ENCODE measurements at regions not wholly inside any gene's neighbourhood (a gene's known extent, or its start where the extent isn't known, plus 50 kb on each side); places are given as distances from the start of the nearest gene placed in this dataset.

DNA sequence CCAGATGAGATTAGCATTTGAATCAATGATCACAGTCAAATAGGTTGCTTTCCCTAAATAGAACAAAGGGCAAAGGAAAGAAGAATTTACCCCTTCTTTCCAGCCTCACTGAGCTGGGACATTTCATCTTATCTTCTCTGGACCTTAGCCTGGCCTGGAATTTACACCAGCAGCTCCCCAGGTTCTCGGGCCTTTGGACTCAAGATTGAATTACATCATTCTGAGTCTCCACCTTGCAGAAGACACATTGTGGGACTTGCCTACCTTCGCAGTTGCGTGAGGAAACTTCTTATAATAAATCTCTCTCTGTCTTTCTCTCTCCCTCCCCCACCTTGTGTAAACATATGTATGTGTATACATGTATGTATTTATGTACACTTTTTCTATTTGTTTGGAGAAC is 732.4 kb downstream of the IPMK start:
- no peak overlapping the region for H3K27ac ChIP-seq (ENCODE audit: low read depth, low read length)
- TF ChIP-seq, protein P1, sequence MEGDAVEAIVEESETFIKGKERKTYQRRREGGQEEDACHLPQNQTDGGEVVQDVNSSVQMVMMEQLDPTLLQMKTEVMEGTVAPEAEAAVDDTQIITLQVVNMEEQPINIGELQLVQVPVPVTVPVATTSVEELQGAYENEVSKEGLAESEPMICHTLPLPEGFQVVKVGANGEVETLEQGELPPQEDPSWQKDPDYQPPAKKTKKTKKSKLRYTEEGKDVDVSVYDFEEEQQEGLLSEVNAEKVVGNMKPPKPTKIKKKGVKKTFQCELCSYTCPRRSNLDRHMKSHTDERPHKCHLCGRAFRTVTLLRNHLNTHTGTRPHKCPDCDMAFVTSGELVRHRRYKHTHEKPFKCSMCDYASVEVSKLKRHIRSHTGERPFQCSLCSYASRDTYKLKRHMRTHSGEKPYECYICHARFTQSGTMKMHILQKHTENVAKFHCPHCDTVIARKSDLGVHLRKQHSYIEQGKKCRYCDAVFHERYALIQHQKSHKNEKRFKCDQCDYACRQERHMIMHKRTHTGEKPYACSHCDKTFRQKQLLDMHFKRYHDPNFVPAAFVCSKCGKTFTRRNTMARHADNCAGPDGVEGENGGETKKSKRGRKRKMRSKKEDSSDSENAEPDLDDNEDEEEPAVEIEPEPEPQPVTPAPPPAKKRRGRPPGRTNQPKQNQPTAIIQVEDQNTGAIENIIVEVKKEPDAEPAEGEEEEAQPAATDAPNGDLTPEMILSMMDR (IDR thresholded peaks at IDR 0.05; ENCODE audit: low read depth, low read length), result no peak
- peaks cover 8% of the 10 kb centered on the region; the same call in 1 of the 2 replicates for H3K9me3 ChIP-seq (ENCODE audit: control insufficient read depth, insufficient read depth, low read length)
- POLR2A ChIA-PET, result no interaction called here
- H3K4me3 ChIP-seq (ENCODE audit: low read depth, low read length), result no peak overlapping the region
- CTCF ChIA-PET, result no interaction called here
- no peak for DNase-seq (ENCODE audit: low read depth, low spot score)
- no peaks in the 10 kb centered on the region for H3K27me3 ChIP-seq (ENCODE audit: control insufficient read depth, insufficient read depth, low read length)

DNA sequence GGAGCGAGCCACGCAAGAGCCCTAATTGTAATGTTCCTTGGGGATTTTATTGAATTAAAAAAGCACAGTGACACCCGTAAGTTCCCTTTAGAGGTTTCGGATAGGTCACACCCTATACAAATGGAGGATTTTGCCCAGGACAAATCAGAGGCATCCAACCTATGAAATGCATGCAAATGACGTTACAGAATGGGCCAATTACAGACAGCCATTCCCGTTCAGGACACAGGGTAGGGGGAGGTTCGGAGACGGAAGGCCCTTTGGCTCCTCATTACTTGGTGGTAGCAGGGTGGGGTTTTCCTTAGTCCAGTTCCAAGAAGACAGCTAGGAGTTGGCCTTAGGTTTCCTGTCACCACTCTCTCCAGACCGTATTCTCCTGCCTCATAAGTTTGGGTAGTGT is 754.1 kb downstream of the IPMK start:
- TF ChIP-seq, protein P1 (IDR thresholded peaks at IDR 0.05; ENCODE audit: low read depth, low read length), result no peak
- Histone ChIP-seq H3K4me3 (ENCODE audit: low read depth, low read length) (no peak overlapping the region), H3K27ac (ENCODE audit: low read depth, low read length) (no peak overlapping the region), H3K27me3 (ENCODE audit: control insufficient read depth, insufficient read depth, low read length) (no peaks in the 10 kb centered on the region), H3K9me3 (ENCODE audit: control insufficient read depth, insufficient read depth, low read length) (no peaks in the 10 kb centered on the region; the same call in 1 of the 2 replicates)
- POLR2A ChIA-PET, result no interaction called here
- no peak for DNase-seq (ENCODE audit: low read depth, low spot score)
- CTCF ChIA-PET, result no interaction called here

DNA sequence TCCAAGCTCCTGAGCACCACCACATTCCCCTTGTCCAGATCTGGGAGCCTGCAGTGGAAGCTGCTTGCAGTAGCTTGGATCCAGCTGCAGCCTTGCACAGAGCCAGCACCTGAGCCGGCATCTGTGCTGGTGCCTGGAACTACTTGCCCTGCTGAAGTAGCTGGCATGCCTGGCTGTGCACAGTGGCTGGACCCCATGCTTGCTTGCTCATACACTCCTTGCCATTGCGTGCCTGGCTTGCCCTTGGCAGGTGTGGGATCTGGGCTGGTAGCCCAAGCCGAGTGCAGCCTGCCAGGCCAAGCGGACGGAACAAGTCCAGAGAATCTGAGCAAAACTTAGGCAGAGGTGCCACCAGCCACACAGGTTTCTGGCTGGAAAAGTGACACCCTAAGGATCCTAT is 759.9 kb downstream of the IPMK start:
- Histone ChIP-seq H3K27ac (ENCODE audit: low read depth, low read length) (no peak overlapping the region), H3K4me3 (ENCODE audit: low read depth, low read length) (no peak overlapping the region), H3K9me3 (ENCODE audit: control insufficient read depth, insufficient read depth, low read length) (peaks cover 16% of the 10 kb centered on the region), H3K27me3 (ENCODE audit: control insufficient read depth, insufficient read depth, low read length) (no peaks in the 10 kb centered on the region)
- POLR2A ChIA-PET, result no interaction called here
- CTCF ChIA-PET, result no interaction called here
- TF ChIP-seq, protein P1 (IDR thresholded peaks at IDR 0.05; ENCODE audit: low read depth, low read length), result no peak
- no peak for DNase-seq (ENCODE audit: low read depth, low spot score)

DNA sequence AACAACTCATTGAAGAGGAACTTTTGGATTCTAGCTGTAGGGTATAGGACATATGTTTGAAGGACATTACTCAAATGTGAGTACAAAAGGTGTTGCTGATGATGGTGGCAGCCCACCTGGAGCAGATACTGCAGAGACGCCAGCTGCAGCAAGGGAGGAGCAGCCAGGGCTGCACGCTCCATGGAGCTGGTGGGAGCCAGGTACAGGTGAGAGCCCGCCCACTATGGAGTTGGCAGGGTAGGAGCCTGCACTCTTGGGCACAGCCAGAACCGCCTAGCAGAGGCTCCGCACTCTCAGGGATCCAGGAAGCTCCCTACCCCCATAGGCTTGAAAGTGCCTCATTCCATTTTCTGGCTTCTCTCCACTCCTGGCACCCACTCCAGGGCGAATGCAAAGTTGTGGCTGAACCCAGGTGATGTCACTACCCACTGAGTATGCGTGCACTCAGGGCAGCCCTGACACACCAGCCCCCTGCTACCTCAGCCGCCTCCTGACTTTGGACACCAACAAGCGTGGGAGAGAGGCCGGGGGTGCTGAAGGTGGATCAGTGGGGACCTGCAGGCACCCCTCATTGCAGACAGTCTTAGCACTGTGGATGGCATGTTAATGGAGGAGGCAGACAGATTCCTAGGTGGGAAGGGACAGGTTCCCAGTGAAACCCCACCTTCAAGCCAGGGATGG is 761.1 kb downstream of the IPMK start:
- Histone ChIP-seq H3K27ac (ENCODE audit: low read depth, low read length) (no peak overlapping the region), H3K4me3 (ENCODE audit: low read depth, low read length) (no peak overlapping the region), H3K9me3 (ENCODE audit: control insufficient read depth, insufficient read depth, low read length) (peaks cover 19% of the 10 kb centered on the region), H3K27me3 (ENCODE audit: control insufficient read depth, insufficient read depth, low read length) (no peaks in the 10 kb centered on the region)
- TF ChIP-seq, protein P1 (IDR thresholded peaks at IDR 0.05; ENCODE audit: low read depth, low read length), result no peak
- ChIA-PET POLR2A (no interaction called here), CTCF (no interaction called here)
- DNase-seq (ENCODE audit: low read depth, low spot score), result no peak

DNA sequence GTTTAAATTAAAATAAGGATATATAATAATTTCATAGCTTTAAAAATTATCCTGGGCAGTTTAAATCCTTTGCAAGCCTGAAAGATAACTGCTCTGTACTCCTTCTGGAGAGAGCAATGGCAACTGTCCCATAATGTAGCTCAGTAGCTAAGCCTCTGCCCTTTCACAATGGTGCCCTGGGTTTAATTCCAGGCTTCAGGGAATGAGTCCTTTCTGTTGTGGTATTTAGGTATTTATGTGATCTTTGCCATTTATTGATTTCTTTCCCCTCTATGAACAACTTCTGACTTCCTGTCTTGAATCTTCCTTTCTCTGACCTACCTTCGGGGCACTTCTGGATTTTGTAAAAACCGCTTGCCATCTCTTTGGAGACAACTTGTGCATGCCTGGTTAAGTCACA is 773.2 kb downstream of the IPMK start:
- DNase-seq (ENCODE audit: low read depth, low spot score), result no peak
- H3K9me3 ChIP-seq (ENCODE audit: control insufficient read depth, insufficient read depth, low read length), result no peaks in the 10 kb centered on the region; the same call in 1 of the 2 replicates
- TF ChIP-seq, protein P1 (IDR thresholded peaks at IDR 0.05; ENCODE audit: low read depth, low read length), result no peak
- POLR2A ChIA-PET, result no interaction called here
- no peak overlapping the region for H3K4me3 ChIP-seq (ENCODE audit: low read depth, low read length)
- H3K27ac ChIP-seq (ENCODE audit: low read depth, low read length), result no peak overlapping the region
- H3K27me3 ChIP-seq (ENCODE audit: control insufficient read depth, insufficient read depth, low read length), result no peaks in the 10 kb centered on the region
- CTCF ChIA-PET, result no interaction called here

Data from AG04450 (cell line).